Lung (tissue), 11 donors: ENCODE measurements at regions not wholly inside any gene's neighbourhood (a gene's known extent, or its start where the extent isn't known, plus 50 kb on each side); places are given as distances from the start of the nearest gene placed in this dataset.
A peak's percentile ranks its signal among the peaks of the same experiment; 100 is the strongest.

ENCODE experiments used
- ATAC-seq: fragments of 200-7000 bp; cut with Tn5 transposase; one replicate; pipeline ENCODE4 v1.9.1; 2020; ENCODE audit warnings: moderate number of reproducible peaks; ENCODE audit not compliant: insufficient read depth, low FRiP score
- DNase-seq, 3 donors: peaks; one replicate each; pipeline ENCODE4 v3.0.0-alpha.2; 2013 to 2017
- H3K27ac ChIP-seq, 2 donors: one replicate each; pipeline ENCODE4 v1.5.1; 2013; ENCODE audit warnings: mild to moderate bottlenecking in 2 of 2, moderate library complexity in 2 of 2, control low read depth in 1 of 2, inconsistent platforms in 1 of 2, low read depth in 1 of 2, low read length in 1 of 2
- H3K27me3 ChIP-seq, 3 donors: one replicate each; pipeline ENCODE4 v1.5.1; 2013; ENCODE audit warnings: low read length in 2 of 3; ENCODE audit not compliant: control insufficient read depth in 3 of 3, insufficient read depth in 3 of 3
- H3K36me3 ChIP-seq, 4 donors: one replicate each; pipeline ENCODE4 v1.5.1; 2013; ENCODE audit warnings: low read length in 4 of 4, mild to moderate bottlenecking in 1 of 4, moderate library complexity in 1 of 4; ENCODE audit not compliant: control insufficient read depth in 4 of 4, insufficient read depth in 4 of 4
- H3K4me1 ChIP-seq, 5 donors: one replicate each; pipeline ENCODE4 v1.5.1; 2013; ENCODE audit warnings: low read length in 5 of 5, mild to moderate bottlenecking in 2 of 5, moderate library complexity in 1 of 5; ENCODE audit not compliant: control insufficient read depth in 5 of 5, insufficient read depth in 5 of 5
- H3K4me3 ChIP-seq: one replicate; pipeline ENCODE4 v1.5.1; 2013; ENCODE audit warnings: mild to moderate bottlenecking, control low read depth, moderate library complexity
- H3K9ac ChIP-seq, 2 donors: one replicate each; pipeline ENCODE4 v1.5.1; 2013; ENCODE audit warnings: low read length in 2 of 2, control low read depth in 1 of 2; ENCODE audit not compliant: insufficient read depth in 1 of 2
- H3K9me3 ChIP-seq, 4 donors: one replicate each; pipeline ENCODE4 v1.5.1; 2013; ENCODE audit warnings: low read length in 3 of 4, mild to moderate bottlenecking in 1 of 4, moderate library complexity in 1 of 4; ENCODE audit not compliant: control insufficient read depth in 4 of 4, insufficient read depth in 3 of 4
- WGBS, 2 donors: extraction: QIAGEN DNeasy Blood & Tissue Kit; methylation state at CpG; one replicate each; pipeline ENCODE4 v1.1.7; 2013; 5-methylcytosine and 5-hydroxymethylcytosine counted together
- TF ChIP-seq, protein P1 (sequence below): IDR thresholded peaks from 2 replicates; pipeline ENCODE4 v1.5.1; 2012; ENCODE audit warnings: mild to moderate bottlenecking; ENCODE audit errors: control extremely low read depth, extremely low read depth
- donor health status: control.
- donor health status: control.
- donor health status: Bipolar disorder and iron deficiency.
- donor health status: healthy.
- donor health status: DM: yes; HTN: yes; CAD: no.

- H3K9me3 ChIP-seq = no peaks in the 10 kb centered on the region
- no peak overlapping the region for H3K4me3 ChIP-seq
- DNase-seq (no peak), ATAC-seq (no peak)
- no peak overlapping the region for H3K27ac ChIP-seq
- H3K27me3 ChIP-seq = no peaks in the 10 kb centered on the region
- no peak overlapping the region for H3K9ac ChIP-seq
- TF ChIP-seq, protein P1, sequence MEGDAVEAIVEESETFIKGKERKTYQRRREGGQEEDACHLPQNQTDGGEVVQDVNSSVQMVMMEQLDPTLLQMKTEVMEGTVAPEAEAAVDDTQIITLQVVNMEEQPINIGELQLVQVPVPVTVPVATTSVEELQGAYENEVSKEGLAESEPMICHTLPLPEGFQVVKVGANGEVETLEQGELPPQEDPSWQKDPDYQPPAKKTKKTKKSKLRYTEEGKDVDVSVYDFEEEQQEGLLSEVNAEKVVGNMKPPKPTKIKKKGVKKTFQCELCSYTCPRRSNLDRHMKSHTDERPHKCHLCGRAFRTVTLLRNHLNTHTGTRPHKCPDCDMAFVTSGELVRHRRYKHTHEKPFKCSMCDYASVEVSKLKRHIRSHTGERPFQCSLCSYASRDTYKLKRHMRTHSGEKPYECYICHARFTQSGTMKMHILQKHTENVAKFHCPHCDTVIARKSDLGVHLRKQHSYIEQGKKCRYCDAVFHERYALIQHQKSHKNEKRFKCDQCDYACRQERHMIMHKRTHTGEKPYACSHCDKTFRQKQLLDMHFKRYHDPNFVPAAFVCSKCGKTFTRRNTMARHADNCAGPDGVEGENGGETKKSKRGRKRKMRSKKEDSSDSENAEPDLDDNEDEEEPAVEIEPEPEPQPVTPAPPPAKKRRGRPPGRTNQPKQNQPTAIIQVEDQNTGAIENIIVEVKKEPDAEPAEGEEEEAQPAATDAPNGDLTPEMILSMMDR = no peak
- H3K36me3 ChIP-seq = no peaks in the 10 kb centered on the region
- 72 to 73% methylated on average over 10 of the region's 10 CpGs for WGBS, 2 donors
- peaks cover 0 to 16% (median 0%) of the 10 kb centered on the region in 5 donors for H3K4me1 ChIP-seq
Measured at GRCh38 chr5:63154476-63155309, 576.1 kb downstream of the LRRC70 start.

GRCh38 chr5:63152871-63153270 is 574.3 kb downstream of the LRRC70 start:
- Histone ChIP-seq H3K9me3 (no peaks in the 10 kb centered on the region), H3K27ac (no peak overlapping the region), H3K27me3 (no peaks in the 10 kb centered on the region), H3K4me1 (peaks cover 0 to 16% (median 0%) of the 10 kb centered on the region in 5 donors), H3K9ac (no peak overlapping the region), H3K36me3 (no peaks in the 10 kb centered on the region), H3K4me3 (no peak overlapping the region)
- TF ChIP-seq, protein P1 = no peak
- 61 to 69% methylated on average over 1 of the region's 1 CpG for WGBS, 2 donors
- DNase-seq (peak; percentile 51 to 82 (median 77)), ATAC-seq (no peak)

DNA sequence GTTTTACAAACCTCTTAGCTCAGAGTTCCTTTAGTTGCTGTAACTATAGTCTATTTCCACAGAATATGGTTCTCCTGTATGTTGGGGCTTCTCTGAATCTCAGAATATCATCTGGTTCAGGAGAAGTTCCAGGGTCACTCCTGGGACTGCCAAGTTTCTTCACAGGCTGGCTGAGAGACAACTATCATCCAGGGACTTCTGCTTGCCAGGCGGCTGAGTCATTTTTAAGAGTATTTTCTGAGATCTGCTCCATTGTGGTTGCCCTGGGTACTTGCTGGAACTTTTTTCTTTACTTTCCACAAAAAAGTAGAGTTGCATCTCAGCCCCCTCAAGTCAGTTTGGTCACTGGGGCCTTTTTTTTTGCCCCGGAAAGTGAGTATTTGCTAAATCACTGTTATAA is 566.5 kb downstream of the LRRC70 start:
- DNase-seq (peak in 1 of 3 donors; percentile 33), ATAC-seq (peak; percentile 11)
- no peaks in the 10 kb centered on the region for H3K27me3 ChIP-seq
- no peaks in the 10 kb centered on the region for H3K9me3 ChIP-seq
- peaks cover 0 to 6% (median 0%) of the 10 kb centered on the region in 5 donors for H3K4me1 ChIP-seq
- 77 to 85% methylated on average over 2 of the region's 2 CpGs for WGBS, 2 donors
- no peak overlapping the region for H3K9ac ChIP-seq
- H3K27ac ChIP-seq = no peak overlapping the region
- H3K4me3 ChIP-seq = no peak overlapping the region
- TF ChIP-seq, protein P1 = no peak
- no peaks in the 10 kb centered on the region for H3K36me3 ChIP-seq

DNA sequence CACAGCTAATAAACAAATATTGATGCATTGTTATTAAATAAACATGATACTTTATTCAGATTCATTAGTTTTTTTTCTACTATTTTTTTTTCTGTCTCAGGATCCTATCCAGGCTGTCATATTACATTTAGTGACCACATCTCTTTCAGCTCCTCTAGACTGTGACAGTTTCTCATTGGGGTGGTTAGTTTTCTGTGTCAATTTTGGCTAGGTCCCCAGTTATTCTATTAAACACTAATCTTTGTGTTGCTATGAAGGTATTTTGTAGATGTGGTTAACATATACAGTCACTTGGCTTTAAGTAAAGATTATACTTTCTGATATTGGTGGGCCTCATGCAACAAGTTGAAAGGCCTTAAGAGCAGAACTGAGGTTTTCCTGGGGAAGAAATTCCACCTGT is 563.0 kb downstream of the LRRC70 start:
- Histone ChIP-seq H3K27ac (no peak overlapping the region), H3K36me3 (no peaks in the 10 kb centered on the region), H3K9me3 (no peaks in the 10 kb centered on the region), H3K27me3 (no peaks in the 10 kb centered on the region), H3K9ac (no peak overlapping the region), H3K4me1 (peaks cover 0 to 6% (median 0%) of the 10 kb centered on the region in 5 donors), H3K4me3 (no peak overlapping the region)
- TF ChIP-seq, protein P1 = no peak
- no peak for ATAC-seq
- DNase-seq = no peak
